Keratinocyte (primary cell): ENCODE measurements at regions not wholly inside any gene's neighbourhood (a gene's known extent, or its start where the extent isn't known, plus 50 kb on each side); places are given as distances from the start of the nearest gene placed in this dataset.

Experiments used
- DNase-seq: peaks from one replicate; pipeline ENCODE4 v3.0.0-alpha.2; 2011; ENCODE audit warnings: low read depth, missing footprints, low spot score
- FAIRE-seq: peaks from 2 replicates; lab custom pipeline; 2011; peaks lifted over from hg19 to GRCh38; lab: Jason Lieb, UNC
- H2AFZ ChIP-seq: 2 replicates; pipeline ENCODE4 v1.6.0; 2012; ENCODE audit warnings: low read length, control low read depth, inconsistent platforms; ENCODE audit not compliant: control insufficient read depth
- H3K27ac ChIP-seq: 2 replicates; pipeline ENCODE4 v1.5.1; 2011; ENCODE audit warnings: low read length; ENCODE audit not compliant: control insufficient read depth, insufficient read depth
- H3K27me3 ChIP-seq: 3 replicates; pipeline ENCODE4 v1.6.0; 2011; ENCODE audit warnings: low read length; ENCODE audit not compliant: control insufficient read depth, insufficient read depth; ENCODE audit errors: extremely low read depth
- H3K36me3 ChIP-seq, 2 experiments: 2 replicates in 1 of 2; 3 replicates in 1 of 2; pipeline ENCODE4 v1.5.1; 2011; ENCODE audit warnings: low read length in 2 of 2, mild to moderate bottlenecking in 1 of 2; ENCODE audit not compliant: control insufficient read depth in 2 of 2, insufficient read depth in 2 of 2; ENCODE audit errors: extremely low read depth in 1 of 2
- H3K4me1 ChIP-seq: 3 replicates; pipeline ENCODE4 v1.5.1; 2011; ENCODE audit warnings: low read length; ENCODE audit not compliant: control insufficient read depth, insufficient read depth; ENCODE audit errors: extremely low read depth
- H3K4me2 ChIP-seq: 3 replicates; pipeline ENCODE4 v1.6.0; 2011; ENCODE audit warnings: low read depth, low read length; ENCODE audit not compliant: control insufficient read depth, insufficient read depth; ENCODE audit errors: extremely low read depth
- H3K4me3 ChIP-seq, 3 experiments: fragments of 200-600 bp in 1 of 3; sonication (generic) in 1 of 3; 2 replicates in 2 of 3; 3 replicates in 1 of 3; pipeline ENCODE4 v1.5.1; 2011 to 2016; ENCODE audit warnings: low read length in 3 of 3, mild to moderate bottlenecking in 3 of 3, control low read depth in 2 of 3, inconsistent platforms in 1 of 3, low read depth in 1 of 3, mixed read lengths in 1 of 3, mixed run types in 1 of 3, moderate library complexity in 1 of 3; ENCODE audit not compliant: control insufficient read depth in 2 of 3, insufficient read depth in 2 of 3; ENCODE audit errors: extremely low read depth in 1 of 3
- H3K79me2 ChIP-seq: 2 replicates; pipeline ENCODE4 v1.6.0; 2012; ENCODE audit warnings: low read length; ENCODE audit not compliant: control insufficient read depth, insufficient read depth
- H3K9ac ChIP-seq: 3 replicates; pipeline ENCODE4 v1.6.0; 2011; ENCODE audit warnings: low read length; ENCODE audit not compliant: control insufficient read depth, insufficient read depth; ENCODE audit errors: extremely low read depth
- H3K9me1 ChIP-seq: 3 replicates; pipeline ENCODE4 v1.6.0; 2011; ENCODE audit warnings: low read length; ENCODE audit not compliant: control insufficient read depth, insufficient read depth; ENCODE audit errors: extremely low read depth
- H3K9me3 ChIP-seq: 2 replicates; pipeline ENCODE4 v1.5.1; 2012; ENCODE audit warnings: low read depth, low read length; ENCODE audit not compliant: control insufficient read depth
- H4K20me1 ChIP-seq: 3 replicates; pipeline ENCODE4 v1.6.0; 2011; ENCODE audit warnings: low read length; ENCODE audit not compliant: control insufficient read depth, insufficient read depth; ENCODE audit errors: extremely low read depth
- CTCF ChIP-seq, 3 experiments: IDR thresholded peaks in 1 of 3; conservative IDR thresholded peaks in 1 of 3; optimal IDR thresholded peaks in 1 of 3; 2 replicates in 2 of 3; 3 replicates in 1 of 3; pipeline versions ENCODE3 to v1.5.1; 2011; ENCODE audit warnings: low read length in 3 of 3, mild to moderate bottlenecking in 3 of 3, moderate library complexity in 2 of 3, control low read depth in 1 of 3, inconsistent platforms in 1 of 3; ENCODE audit not compliant: insufficient read depth in 2 of 3; ENCODE audit errors: extremely low read depth in 1 of 3
- EZH2 ChIP-seq: IDR thresholded peaks from one replicate; pipeline ENCODE4 v1.6.1; 2012; ENCODE audit warnings: inconsistent platforms, mild to moderate bottlenecking, low read length, moderate library complexity
- dilution Hi-C: fragments of 300-500 bp; cut with MboI; formaldehyde crosslinking; loops from one replicate; pipeline ENCODE4 v1.7.0; 2020; ENCODE audit warnings: low sequenced_read_pairs; ENCODE audit not compliant: extremely low pct_ligation_motif_present

DNA sequence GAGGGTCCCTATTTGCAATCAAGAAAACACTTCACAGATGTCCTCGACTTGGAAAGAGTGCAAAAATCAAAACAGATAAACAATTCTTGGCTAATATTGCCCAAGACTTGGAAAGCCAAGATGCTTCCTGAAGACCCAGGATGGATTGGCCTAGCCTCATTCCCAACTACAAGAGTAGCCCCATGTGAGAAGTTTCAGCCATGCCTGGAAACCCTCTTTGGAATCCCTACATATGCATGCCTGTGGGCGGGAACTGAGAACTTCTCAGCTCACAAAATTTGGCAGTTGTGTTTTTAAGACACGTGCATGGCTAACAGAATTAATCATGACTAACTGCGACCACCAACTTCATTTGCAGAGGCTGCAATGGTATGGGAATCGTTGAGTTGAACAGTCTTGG lies 283.2 kb upstream of the TBX3 start:
- H3K4me3 ChIP-seq: no peak overlapping the region
- H2AFZ ChIP-seq: no peak overlapping the region
- H3K9ac ChIP-seq: no peak overlapping the region
- H4K20me1 ChIP-seq: no peaks in the 10 kb centered on the region
- no peaks in the 10 kb centered on the region for H3K9me1 ChIP-seq
- H3K9me3 ChIP-seq: no peaks in the 10 kb centered on the region
- H3K4me2 ChIP-seq: no peak overlapping the region
- no peak for FAIRE-seq
- no peak overlapping the region for H3K27ac ChIP-seq
- dilution Hi-C loops: no loop called here
- no peaks in the 10 kb centered on the region for H3K4me1 ChIP-seq
- no peaks in the 10 kb centered on the region for H3K36me3 ChIP-seq
- no peak for TF ChIP-seq EZH2
- TF ChIP-seq CTCF (optimal IDR thresholded peaks at IDR 0.05 in 1 of 3, IDR thresholded peaks at IDR 0.05 in 1 of 3, conservative IDR thresholded peaks at IDR 0.05 in 1 of 3; ENCODE audit: extremely low read depth in 1 of 3, insufficient read depth in 2 of 3, low read length in 3 of 3): no peak
- no peaks in the 10 kb centered on the region for H3K79me2 ChIP-seq
- no peaks in the 10 kb centered on the region for H3K27me3 ChIP-seq
- DNase-seq: no peak

- H3K79me2 ChIP-seq: no peaks in the 10 kb centered on the region
- dilution Hi-C loops: no loop called here
- no peaks in the 10 kb centered on the region for H3K36me3 ChIP-seq
- no peaks in the 10 kb centered on the region for H3K9me1 ChIP-seq
- DNase-seq (no peak), FAIRE-seq (no peak)
- no peaks in the 10 kb centered on the region for H3K4me1 ChIP-seq
- TF ChIP-seq CTCF (optimal IDR thresholded peaks at IDR 0.05 in 1 of 3, IDR thresholded peaks at IDR 0.05 in 1 of 3, conservative IDR thresholded peaks at IDR 0.05 in 1 of 3; ENCODE audit: extremely low read depth in 1 of 3, insufficient read depth in 2 of 3, low read length in 3 of 3): no peak
- TF ChIP-seq EZH2: no peak
- no peaks in the 10 kb centered on the region for H4K20me1 ChIP-seq
- no peak overlapping the region for H3K9ac ChIP-seq
- H2AFZ ChIP-seq: no peak overlapping the region
- no peak overlapping the region for H3K4me2 ChIP-seq
- H3K27me3 ChIP-seq: no peaks in the 10 kb centered on the region
- no peak overlapping the region for H3K27ac ChIP-seq
- H3K4me3 ChIP-seq: no peak overlapping the region
- no peaks in the 10 kb centered on the region for H3K9me3 ChIP-seq
Observed at GRCh38 chr12:114964841-114965240, 280.9 kb upstream of the TBX3 start.
